Gastroesophageal sphincter (tissue), 4 donors: ENCODE measurements at regions not wholly inside any gene's neighbourhood (a gene's known extent, or its start where the extent isn't known, plus 50 kb on each side); places are given as distances from the start of the nearest gene placed in this dataset.

ENCODE experiments used
- ATAC-seq: fragments of 150-250 bp; one replicate; pipeline ENCODE4 v1.9.1; 2016; ENCODE audit warnings: mild to moderate bottlenecking, moderate library complexity
- H3K27ac ChIP-seq, 4 donors: fragments of 200-600 bp; sonication (generic) in 3 of 4; 1 replicate in 3 of 4; 2 replicates in 1 of 4; pipeline ENCODE4 v1.5.1; 2016 to 2019
- H3K27me3 ChIP-seq: fragments of 200-600 bp; sonication (generic); one replicate; pipeline ENCODE4 v1.5.1; 2019
- H3K36me3 ChIP-seq, 2 donors: fragments of 200-600 bp; sonication (generic); one replicate each; pipeline ENCODE4 v1.5.1; 2019; ENCODE audit warnings: control low read depth in 1 of 2
- H3K4me1 ChIP-seq, 3 donors: fragments of 200-600 bp; sonication (generic); 1 replicate in 2 of 3; 2 replicates in 1 of 3; pipeline ENCODE4 v1.5.1; 2016 to 2019; ENCODE audit warnings: control low read depth in 2 of 3
- H3K4me3 ChIP-seq, 2 donors: fragments of 200-600 bp; sonication (generic); one replicate each; pipeline ENCODE4 v1.5.1; 2019; ENCODE audit warnings: mild to moderate bottlenecking in 1 of 2, moderate library complexity in 1 of 2
- H3K9me3 ChIP-seq, 3 donors: fragments of 200-600 bp; sonication (generic); one replicate each; pipeline ENCODE4 v1.5.1; 2017 to 2019; ENCODE audit warnings: control low read depth in 2 of 3
- EP300 ChIP-seq: sonication (generic); formaldehyde crosslinking; IDR thresholded peaks from one replicate; pipeline ENCODE4 v1.6.1; 2017; ENCODE audit warnings: antibody characterized with exemption, mild to moderate bottlenecking
- POLR2A ChIP-seq, 2 donors: fragments of 450-650 bp; IDR thresholded peaks; one replicate each; pipeline ENCODE4 v1.6.1; 2017; ENCODE audit warnings: antibody characterized with exemption in 2 of 2, mild to moderate bottlenecking in 2 of 2, moderate library complexity in 1 of 2
- POLR2AphosphoS5 ChIP-seq: sonication (generic); formaldehyde crosslinking; IDR thresholded peaks from one replicate; pipeline ENCODE4 v1.6.1; 2017; ENCODE audit warnings: antibody characterized with exemption
- WGBS, 2 donors: methylation state at CpG; one replicate each; pipeline ENCODE4 v1.1.5; 2018; ENCODE audit warnings: low coverage in 1 of 2; 5-methylcytosine and 5-hydroxymethylcytosine counted together
- TF ChIP-seq, protein P1 (sequence below), 4 experiments: fragments of 200-600 bp in 2 of 4; fragments of 450-650 bp in 2 of 4; sonication (generic) in 1 of 4; IDR thresholded peaks; one replicate each; pipeline ENCODE4 v1.5.1; 2017 to 2019; ENCODE audit warnings: antibody characterized with exemption in 4 of 4, mild to moderate bottlenecking in 2 of 4, moderate library complexity in 2 of 4

DNA sequence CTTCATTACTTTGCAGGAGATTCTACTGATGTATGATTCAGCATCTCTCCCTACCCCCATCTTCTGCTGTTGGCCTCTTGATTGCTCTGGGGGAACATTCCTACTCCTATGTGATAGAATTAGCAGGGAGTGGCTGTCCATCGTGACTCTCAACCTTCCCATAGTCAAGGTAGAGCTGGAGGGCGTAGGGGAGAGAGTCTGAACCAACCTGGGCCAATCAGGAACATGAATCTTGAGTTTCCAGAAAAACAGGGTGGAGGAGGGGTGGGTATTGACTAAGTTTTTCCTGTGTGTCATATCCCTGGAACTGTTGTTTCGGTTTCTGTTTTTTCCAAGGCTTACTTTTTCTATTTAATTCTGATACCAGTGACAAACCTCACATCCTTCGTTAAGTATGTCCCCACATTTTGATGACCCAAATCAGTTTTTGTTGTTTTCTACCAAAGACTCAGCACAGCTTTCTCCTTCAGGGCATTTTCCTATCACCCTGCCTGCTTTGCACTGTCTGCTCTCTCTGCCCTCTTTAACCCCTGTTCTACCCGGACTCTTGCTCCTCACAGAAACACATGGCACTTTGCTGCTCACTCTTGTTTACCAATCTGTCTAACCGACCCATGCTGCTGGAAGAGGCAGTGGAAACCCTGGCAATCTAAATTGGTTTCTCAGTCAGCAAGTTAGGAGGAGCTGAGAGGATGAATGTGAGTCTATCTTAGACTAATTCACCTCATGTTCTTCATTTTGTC, 1428.3 kb downstream of the AACS start:
- no peak overlapping the region for H3K4me3 ChIP-seq
- no peaks in the 10 kb centered on the region for H3K27me3 ChIP-seq
- H3K27ac ChIP-seq = no peak overlapping the region
- no peak for ATAC-seq
- H3K9me3 ChIP-seq = peaks cover 0 to 10% (median 0%) of the 10 kb centered on the region in 3 donors
- WGBS, 2 donors = 55% methylated on average over 5 to 6 of the region's 6 CpGs
- no peaks in the 10 kb centered on the region for H3K36me3 ChIP-seq
- no peaks in the 10 kb centered on the region for H3K4me1 ChIP-seq
- TF ChIP-seq, protein P1, sequence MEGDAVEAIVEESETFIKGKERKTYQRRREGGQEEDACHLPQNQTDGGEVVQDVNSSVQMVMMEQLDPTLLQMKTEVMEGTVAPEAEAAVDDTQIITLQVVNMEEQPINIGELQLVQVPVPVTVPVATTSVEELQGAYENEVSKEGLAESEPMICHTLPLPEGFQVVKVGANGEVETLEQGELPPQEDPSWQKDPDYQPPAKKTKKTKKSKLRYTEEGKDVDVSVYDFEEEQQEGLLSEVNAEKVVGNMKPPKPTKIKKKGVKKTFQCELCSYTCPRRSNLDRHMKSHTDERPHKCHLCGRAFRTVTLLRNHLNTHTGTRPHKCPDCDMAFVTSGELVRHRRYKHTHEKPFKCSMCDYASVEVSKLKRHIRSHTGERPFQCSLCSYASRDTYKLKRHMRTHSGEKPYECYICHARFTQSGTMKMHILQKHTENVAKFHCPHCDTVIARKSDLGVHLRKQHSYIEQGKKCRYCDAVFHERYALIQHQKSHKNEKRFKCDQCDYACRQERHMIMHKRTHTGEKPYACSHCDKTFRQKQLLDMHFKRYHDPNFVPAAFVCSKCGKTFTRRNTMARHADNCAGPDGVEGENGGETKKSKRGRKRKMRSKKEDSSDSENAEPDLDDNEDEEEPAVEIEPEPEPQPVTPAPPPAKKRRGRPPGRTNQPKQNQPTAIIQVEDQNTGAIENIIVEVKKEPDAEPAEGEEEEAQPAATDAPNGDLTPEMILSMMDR (IDR thresholded peaks at IDR 0.05) = no peak

DNA sequence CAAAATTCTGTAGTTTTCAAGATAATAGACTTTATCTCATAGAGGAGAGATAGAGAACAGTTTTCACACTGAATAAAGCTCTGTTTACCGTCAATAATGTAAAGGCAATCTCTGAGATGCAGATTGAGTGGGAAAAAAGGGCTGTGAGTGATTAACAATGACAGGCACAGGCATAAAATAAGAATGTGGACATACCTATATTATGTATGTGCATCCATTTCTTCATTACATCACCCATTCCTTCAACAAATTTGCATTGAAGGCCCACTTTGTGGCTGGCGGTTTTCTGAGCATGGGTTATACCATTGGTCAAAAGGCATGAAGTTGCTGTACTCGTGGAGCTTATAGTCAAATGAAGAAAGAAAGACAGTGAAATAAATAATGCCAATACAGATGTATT, 1431.0 kb downstream of the AACS start:
- WGBS, 2 donors = 87 to 92% methylated on average over 2 to 3 of the region's 3 CpGs
- Histone ChIP-seq H3K9me3 (no peaks in the 10 kb centered on the region), H3K36me3 (no peaks in the 10 kb centered on the region), H3K27me3 (no peaks in the 10 kb centered on the region), H3K4me3 (no peak overlapping the region), H3K27ac (no peak overlapping the region), H3K4me1 (no peaks in the 10 kb centered on the region)
- TF ChIP-seq, protein P1 (IDR thresholded peaks at IDR 0.05) = no peak
- no peak for TF ChIP-seq POLR2A (IDR thresholded peaks at IDR 0.05)
- no peak for TF ChIP-seq EP300
- no peak for TF ChIP-seq POLR2AphosphoS5
- ATAC-seq = no peak

DNA sequence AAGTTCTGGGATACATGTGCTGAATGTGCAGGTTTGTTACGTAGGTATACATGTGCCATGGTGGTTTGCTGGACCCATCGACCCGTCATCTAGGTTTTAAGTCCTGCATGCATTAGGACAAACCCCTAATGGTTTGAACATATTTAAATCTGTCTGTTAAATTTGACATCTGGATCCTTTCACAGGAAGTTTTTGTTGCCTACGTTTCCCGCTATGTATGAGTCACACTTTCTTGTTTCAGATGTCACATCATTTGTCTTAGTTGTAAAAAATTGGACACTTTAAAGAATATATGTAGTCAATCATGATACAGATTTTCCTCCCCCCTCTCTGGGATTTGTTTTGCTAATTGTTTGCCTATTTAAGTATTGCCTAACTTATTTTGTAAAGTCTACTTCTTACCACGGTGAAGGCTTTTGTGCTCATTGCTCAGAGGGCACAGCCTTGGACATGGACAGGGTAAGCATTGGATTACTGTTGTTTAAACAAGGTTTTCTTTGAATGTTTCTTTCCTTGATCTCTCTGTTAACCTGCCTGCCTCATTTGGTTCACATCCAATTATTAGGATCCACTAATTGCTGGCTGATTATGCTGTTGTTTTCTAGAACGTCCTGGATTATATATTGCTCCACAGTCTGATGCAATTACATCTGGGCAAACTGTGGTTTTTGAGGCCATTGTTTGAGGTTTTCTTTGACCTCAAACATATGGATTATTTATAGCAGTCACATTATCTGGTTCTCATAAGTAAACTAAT, 1441.4 kb downstream of the AACS start:
- H3K4me1 ChIP-seq = no peaks in the 10 kb centered on the region
- H3K27ac ChIP-seq = no peak overlapping the region
- 61 to 67% methylated on average over 7 of the region's 7 CpGs for WGBS, 2 donors
- no peak overlapping the region for H3K4me3 ChIP-seq
- peaks cover 0 to 11% (median 2%) of the 10 kb centered on the region in 3 donors for H3K9me3 ChIP-seq
- no peak for ATAC-seq
- TF ChIP-seq EP300 = no peak
- TF ChIP-seq, protein P1 (IDR thresholded peaks at IDR 0.05) = no peak
- TF ChIP-seq POLR2A (IDR thresholded peaks at IDR 0.05) = no peak
- TF ChIP-seq POLR2AphosphoS5 = no peak
- no peaks in the 10 kb centered on the region for H3K27me3 ChIP-seq
- no peaks in the 10 kb centered on the region for H3K36me3 ChIP-seq

DNA sequence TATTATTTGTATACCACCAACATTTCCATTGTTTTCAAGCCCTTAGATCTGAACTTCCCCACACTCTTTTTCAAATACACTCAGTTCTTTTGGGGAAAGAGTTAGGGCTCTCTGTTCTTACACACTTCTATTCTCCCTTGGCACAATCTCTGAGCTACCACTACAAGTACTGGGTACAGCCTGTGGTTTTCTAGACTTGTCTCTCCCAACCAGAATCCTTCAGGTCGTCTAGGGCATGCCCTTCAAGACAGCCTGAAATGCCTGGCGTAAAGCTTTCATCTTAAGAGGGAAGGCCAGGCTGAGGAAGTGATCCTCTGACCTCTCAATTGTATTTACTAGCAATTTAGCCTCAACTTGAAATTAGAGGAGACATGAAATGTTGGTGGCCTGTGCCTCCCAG, 1442.0 kb downstream of the AACS start:
- no peak for ATAC-seq
- TF ChIP-seq EP300 = no peak
- TF ChIP-seq, protein P1 (IDR thresholded peaks at IDR 0.05) = no peak
- no peak for TF ChIP-seq POLR2AphosphoS5
- no peak for TF ChIP-seq POLR2A (IDR thresholded peaks at IDR 0.05)

DNA sequence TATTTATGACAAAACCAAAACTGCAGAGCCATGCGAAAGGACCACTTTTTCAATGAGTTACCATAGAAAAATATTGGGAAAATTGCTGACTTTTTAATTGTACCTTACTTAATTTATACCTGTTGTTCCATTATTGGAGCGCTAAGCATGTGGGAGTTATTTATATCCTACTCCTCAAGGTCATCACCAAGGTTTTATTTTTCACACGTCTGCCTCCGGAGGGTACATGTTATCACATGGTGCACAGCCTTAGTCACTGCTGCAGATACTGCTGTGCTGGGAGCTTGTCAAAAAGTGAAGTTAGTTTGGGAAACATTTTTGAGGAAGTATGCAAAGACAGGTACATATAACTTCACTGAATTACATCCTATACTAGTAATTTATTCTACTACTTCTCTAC, 1444.3 kb downstream of the AACS start:
- TF ChIP-seq EP300 = no peak
- TF ChIP-seq, protein P1 (IDR thresholded peaks at IDR 0.05) = no peak
- TF ChIP-seq POLR2A (IDR thresholded peaks at IDR 0.05) = no peak
- TF ChIP-seq POLR2AphosphoS5 = no peak
- Histone ChIP-seq H3K36me3 (no peaks in the 10 kb centered on the region), H3K4me1 (no peaks in the 10 kb centered on the region), H3K27me3 (no peaks in the 10 kb centered on the region), H3K27ac (no peak overlapping the region), H3K4me3 (no peak overlapping the region), H3K9me3 (peaks cover 0 to 11% (median 2%) of the 10 kb centered on the region in 3 donors)
- 52 to 61% methylated on average over 3 to 4 of the region's 4 CpGs for WGBS, 2 donors
- no peak for ATAC-seq

More for the DNA sequence above, 1442.0 kb downstream of the AACS start:
- Histone ChIP-seq H3K4me3 (no peak overlapping the region), H3K27ac (no peak overlapping the region), H3K9me3 (peaks cover 0 to 11% (median 2%) of the 10 kb centered on the region in 3 donors), H3K27me3 (no peaks in the 10 kb centered on the region), H3K36me3 (no peaks in the 10 kb centered on the region), H3K4me1 (no peaks in the 10 kb centered on the region)
- WGBS, 2 donors = 50 to 60% methylated on average over 1 to 2 of the region's 2 CpGs
